ENCODE measurements at regions not wholly inside any gene's neighbourhood (a gene's known extent, or its start where the extent isn't known, plus 50 kb on each side); places are given as distances from the start of the nearest gene placed in this dataset.
A peak's percentile ranks its signal among the peaks of the same experiment; 100 is the strongest.

- peaks cover 5 to 19% of the 10 kb centered on the region in 2 experiments for H3K27me3 ChIP-seq (ENCODE audit: control insufficient read depth in 1 of 2, insufficient read depth in 1 of 2, low read length in 2 of 2)
- H3K4me3 ChIP-seq (ENCODE audit: insufficient read depth in 1 of 2, low read depth in 1 of 2, low read length in 2 of 2), result no peak overlapping the region
- H3K4me1 ChIP-seq (ENCODE audit: control insufficient read depth, insufficient read depth, low read depth, low read length), result no peaks in the 10 kb centered on the region
- H2BK120ac ChIP-seq (ENCODE audit: low read depth, low read length), result no peak overlapping the region
- H3K14ac ChIP-seq (ENCODE audit: low read length in 2 of 2), result no peak overlapping the region
- H4K8ac ChIP-seq (ENCODE audit: low read length), result no peak overlapping the region
- H2AFZ ChIP-seq (ENCODE audit: low read depth, low read length), result no peak overlapping the region
- H3K4me2 ChIP-seq (ENCODE audit: low read length, poor library complexity, severe bottlenecking), result no peak overlapping the region
- H2AK5ac ChIP-seq (ENCODE audit: low read length, severe bottlenecking), result no peak overlapping the region
- no peak overlapping the region for H3K18ac ChIP-seq (ENCODE audit: low read depth in 1 of 2, low read length in 2 of 2)
- H4K91ac ChIP-seq (ENCODE audit: low read length), result no peak overlapping the region
- no peaks in the 10 kb centered on the region for H3K79me1 ChIP-seq (replicated peaks; ENCODE audit: low read length, poor library complexity, severe bottlenecking)
- H3K9me3 ChIP-seq (ENCODE audit: control insufficient read depth, low read length), result no peaks in the 10 kb centered on the region
- no peak overlapping the region for H3K9ac ChIP-seq (ENCODE audit: low read length)
- no peaks in the 10 kb centered on the region for H3K36me3 ChIP-seq (ENCODE audit: control insufficient read depth in 1 of 2, insufficient read depth in 2 of 2, low read depth in 1 of 2, low read length in 2 of 2)
- no peak overlapping the region for H2BK12ac ChIP-seq (ENCODE audit: low read length in 2 of 2)
- no peak overlapping the region for H3K27ac ChIP-seq (ENCODE audit: low read length, poor library complexity, severe bottlenecking)
- 20% methylated on average over 7 of the region's 11 CpGs for WGBS
- H3K4ac ChIP-seq (ENCODE audit: low read depth in 1 of 2, low read length in 2 of 2), result no peak overlapping the region
- peak; percentile 69 for DNase-seq
- H2BK15ac ChIP-seq (ENCODE audit: low read depth, poor library complexity, severe bottlenecking), result no peak overlapping the region
- no peak overlapping the region for H3K23ac ChIP-seq (ENCODE audit: low read length in 2 of 2)
- H2BK5ac ChIP-seq (ENCODE audit: low read depth, low read length, poor library complexity, severe bottlenecking), result no peak overlapping the region
Observed at GRCh38 chr4:57426779-57427395, 316.7 kb upstream of the IGFBP7 start.

- no peak overlapping the region for H3K14ac ChIP-seq (ENCODE audit: low read length in 2 of 2)
- H4K8ac ChIP-seq (ENCODE audit: low read length), result no peak overlapping the region
- H3K36me3 ChIP-seq (ENCODE audit: control insufficient read depth in 1 of 2, insufficient read depth in 2 of 2, low read depth in 1 of 2, low read length in 2 of 2), result no peaks in the 10 kb centered on the region
- H3K27ac ChIP-seq (ENCODE audit: low read length, poor library complexity, severe bottlenecking), result no peak overlapping the region
- no peak overlapping the region for H2BK5ac ChIP-seq (ENCODE audit: low read depth, low read length, poor library complexity, severe bottlenecking)
- no peak overlapping the region for H3K4me3 ChIP-seq (ENCODE audit: insufficient read depth in 1 of 2, low read depth in 1 of 2, low read length in 2 of 2)
- H2BK120ac ChIP-seq (ENCODE audit: low read depth, low read length), result no peak overlapping the region
- H2AK5ac ChIP-seq (ENCODE audit: low read length, severe bottlenecking), result no peak overlapping the region
- no peak overlapping the region for H2BK15ac ChIP-seq (ENCODE audit: low read depth, poor library complexity, severe bottlenecking)
- H3K4ac ChIP-seq (ENCODE audit: low read depth in 1 of 2, low read length in 2 of 2), result no peak overlapping the region
- no peak overlapping the region for H3K9ac ChIP-seq (ENCODE audit: low read length)
- H3K79me1 ChIP-seq (replicated peaks; ENCODE audit: low read length, poor library complexity, severe bottlenecking), result no peaks in the 10 kb centered on the region
- H2BK12ac ChIP-seq (ENCODE audit: low read length in 2 of 2), result no peak overlapping the region
- H3K18ac ChIP-seq (ENCODE audit: low read depth in 1 of 2, low read length in 2 of 2), result no peak overlapping the region
- no peak for DNase-seq
- H4K91ac ChIP-seq (ENCODE audit: low read length), result no peak overlapping the region
- H3K4me1 ChIP-seq (ENCODE audit: control insufficient read depth, insufficient read depth, low read depth, low read length), result no peaks in the 10 kb centered on the region
- no CpG with 5 or more reads among the region's 1 CpG for WGBS
- no peak overlapping the region for H3K23ac ChIP-seq (ENCODE audit: low read length in 2 of 2)
- no peak overlapping the region for H3K4me2 ChIP-seq (ENCODE audit: low read length, poor library complexity, severe bottlenecking)
- peaks cover 5 to 14% of the 10 kb centered on the region in 2 experiments for H3K27me3 ChIP-seq (ENCODE audit: control insufficient read depth in 1 of 2, insufficient read depth in 1 of 2, low read length in 2 of 2)
- H2AFZ ChIP-seq (ENCODE audit: low read depth, low read length), result no peak overlapping the region
- no peaks in the 10 kb centered on the region for H3K9me3 ChIP-seq (ENCODE audit: control insufficient read depth, low read length)
Observed at GRCh38 chr4:57425610-57426009, 315.4 kb upstream of the IGFBP7 start.

- Histone ChIP-seq H3K23ac (ENCODE audit: low read length in 2 of 2) (no peak overlapping the region), H2BK5ac (ENCODE audit: low read depth, low read length, poor library complexity, severe bottlenecking) (no peak overlapping the region), H2BK120ac (ENCODE audit: low read depth, low read length) (no peak overlapping the region), H2AK5ac (ENCODE audit: low read length, severe bottlenecking) (no peak overlapping the region), H3K4ac (ENCODE audit: low read depth in 1 of 2, low read length in 2 of 2) (no peak overlapping the region), H3K18ac (ENCODE audit: low read depth in 1 of 2, low read length in 2 of 2) (no peak overlapping the region), H3K4me1 (ENCODE audit: control insufficient read depth, insufficient read depth, low read depth, low read length) (no peaks in the 10 kb centered on the region), H3K27me3 (ENCODE audit: control insufficient read depth in 1 of 2, insufficient read depth in 1 of 2, low read length in 2 of 2) (peaks cover 0 to 12% of the 10 kb centered on the region in 2 experiments), H3K4me2 (ENCODE audit: low read length, poor library complexity, severe bottlenecking) (no peak overlapping the region), H3K9ac (ENCODE audit: low read length) (no peak overlapping the region), H3K9me3 (ENCODE audit: control insufficient read depth, low read length) (no peaks in the 10 kb centered on the region), H3K27ac (ENCODE audit: low read length, poor library complexity, severe bottlenecking) (no peak overlapping the region), H3K36me3 (ENCODE audit: control insufficient read depth in 1 of 2, insufficient read depth in 2 of 2, low read depth in 1 of 2, low read length in 2 of 2) (no peaks in the 10 kb centered on the region), H3K4me3 (ENCODE audit: insufficient read depth in 1 of 2, low read depth in 1 of 2, low read length in 2 of 2) (no peak overlapping the region), H2AFZ (ENCODE audit: low read depth, low read length) (no peak overlapping the region), H3K14ac (ENCODE audit: low read length in 2 of 2) (no peak overlapping the region), H2BK12ac (ENCODE audit: low read length in 2 of 2) (no peak overlapping the region), H2BK15ac (ENCODE audit: low read depth, poor library complexity, severe bottlenecking) (no peak overlapping the region), H4K8ac (ENCODE audit: low read length) (no peak overlapping the region), H4K91ac (ENCODE audit: low read length) (no peak overlapping the region), H3K79me1 (replicated peaks; ENCODE audit: low read length, poor library complexity, severe bottlenecking) (no peaks in the 10 kb centered on the region)
- 81% methylated on average over 4 of the region's 6 CpGs for WGBS
- DNase-seq, result no peak
Observed at GRCh38 chr4:57424232-57424897, 314.2 kb upstream of the IGFBP7 start.

- Histone ChIP-seq H2BK5ac (ENCODE audit: low read depth, low read length, poor library complexity, severe bottlenecking) (no peak overlapping the region), H2BK120ac (ENCODE audit: low read depth, low read length) (no peak overlapping the region), H3K4me2 (ENCODE audit: low read length, poor library complexity, severe bottlenecking) (no peak overlapping the region), H3K27ac (ENCODE audit: low read length, poor library complexity, severe bottlenecking) (no peak overlapping the region), H4K91ac (ENCODE audit: low read length) (no peak overlapping the region), H3K18ac (ENCODE audit: low read depth in 1 of 2, low read length in 2 of 2) (no peak overlapping the region), H2AK5ac (ENCODE audit: low read length, severe bottlenecking) (no peak overlapping the region), H3K9ac (ENCODE audit: low read length) (no peak overlapping the region), H3K36me3 (ENCODE audit: control insufficient read depth in 1 of 2, insufficient read depth in 2 of 2, low read depth in 1 of 2, low read length in 2 of 2) (no peaks in the 10 kb centered on the region), H3K4me3 (ENCODE audit: insufficient read depth in 1 of 2, low read depth in 1 of 2, low read length in 2 of 2) (no peak overlapping the region), H3K23ac (ENCODE audit: low read length in 2 of 2) (no peak overlapping the region), H3K9me3 (ENCODE audit: control insufficient read depth, low read length) (no peaks in the 10 kb centered on the region), H4K8ac (ENCODE audit: low read length) (no peak overlapping the region), H2BK15ac (ENCODE audit: low read depth, poor library complexity, severe bottlenecking) (no peak overlapping the region), H3K4ac (ENCODE audit: low read depth in 1 of 2, low read length in 2 of 2) (no peak overlapping the region), H3K14ac (ENCODE audit: low read length in 2 of 2) (no peak overlapping the region), H3K4me1 (ENCODE audit: control insufficient read depth, insufficient read depth, low read depth, low read length) (no peaks in the 10 kb centered on the region), H2AFZ (ENCODE audit: low read depth, low read length) (no peak overlapping the region), H3K27me3 (ENCODE audit: control insufficient read depth in 1 of 2, insufficient read depth in 1 of 2, low read length in 2 of 2) (no peaks in the 10 kb centered on the region), H3K79me1 (replicated peaks; ENCODE audit: low read length, poor library complexity, severe bottlenecking) (no peaks in the 10 kb centered on the region), H2BK12ac (ENCODE audit: low read length in 2 of 2) (no peak overlapping the region)
- DNase-seq, result no peak
- WGBS, result no CpG with 5 or more reads among the region's 1 CpG
Observed at GRCh38 chr4:57418133-57418532, 307.9 kb upstream of the IGFBP7 start.

All from mesenchymal stem cell (in vitro differentiated cells and primary cell).